K562 (cell line): ENCODE measurements at regions not wholly inside any gene's neighbourhood (a gene's known extent, or its start where the extent isn't known, plus 50 kb on each side); places are given as distances from the start of the nearest gene placed in this dataset.

Source experiments
- CTCF ChIP-seq, 3 experiments: IDR thresholded peaks in 2 of 3; conservative IDR thresholded peaks in 1 of 3; 2 replicates each; pipeline ENCODE4 v1.5.1; 2011 to 2012; ENCODE audit warnings: low read length in 3 of 3, mild to moderate bottlenecking in 3 of 3, control low read depth in 2 of 3, improper control_type of control experiment in 1 of 3, inconsistent platforms in 1 of 3, low read depth in 1 of 3, mixed read lengths in 1 of 3, moderate library complexity in 1 of 3; ENCODE audit not compliant: insufficient read depth in 2 of 3
- EZH2 ChIP-seq: IDR thresholded peaks from 2 replicates; pipeline ENCODE4 v1.6.1; 2012; ENCODE audit warnings: low read depth, mild to moderate bottlenecking, inconsistent platforms, low read length, borderline replicate concordance
- HNRNPLL ChIP-seq: fragments of 200-400 bp; formaldehyde crosslinking; IDR thresholded peaks from 2 replicates; pipeline ENCODE4 v1.6.1; 2017; ENCODE audit warnings: low read length, low read depth, mild to moderate bottlenecking; ENCODE audit not compliant: poor library complexity, severe bottlenecking
- OTX1 ChIP-seq: fragments of 450-650 bp; formaldehyde crosslinking; IDR thresholded peaks from 2 replicates; pipeline ENCODE4 v1.4.0; 2022; ENCODE audit warnings: mild to moderate bottlenecking
- PTRF ChIP-seq: fragments of 450-650 bp; IDR thresholded peaks from 2 replicates; pipeline ENCODE4 v1.6.1; 2016; ENCODE audit warnings: mild to moderate bottlenecking, missing genetic modification characterization, missing compliant biosample characterization
- UBTF ChIP-seq, 2 experiments: IDR thresholded peaks; 2 replicates each; pipeline ENCODE4 v1.6.1; 2012; ENCODE audit warnings: improper control_type of control experiment in 2 of 2, low read depth in 2 of 2, low read length in 2 of 2, borderline replicate concordance in 1 of 2
- ZNF785 ChIP-seq: fragments of 250-450 bp; sonication (Bioruptor Pico); IDR thresholded peaks from 2 replicates; pipeline ENCODE4 v1.4.0; 2020; ENCODE audit warnings: mild to moderate bottlenecking

- TF ChIP-seq ZNF785 (CRISPR knock-in tag) (no peak), HNRNPLL (no peak), UBTF (IDR thresholded peaks at IDR 0.05; ENCODE audit: borderline replicate concordance in 1 of 2, low read depth in 2 of 2, low read length in 2 of 2) (no peak), CTCF (IDR thresholded peaks at IDR 0.05 in 2 of 3, conservative IDR thresholded peaks at IDR 0.05 in 1 of 3; ENCODE audit: insufficient read depth in 2 of 3, low read depth in 1 of 3, low read length in 3 of 3) (no peak), OTX1 (CRISPR knock-in tag) (no peak), PTRF (tag) (no peak), EZH2 (no peak)
Measured at GRCh38 chr9:1173211-1173610, 123.1 kb downstream of the DMRT2 start.
